ENCODE measurements at regions not wholly inside any gene's neighbourhood (a gene's known extent, or its start where the extent isn't known, plus 50 kb on each side); places are given as distances from the start of the nearest gene placed in this dataset.

DNA sequence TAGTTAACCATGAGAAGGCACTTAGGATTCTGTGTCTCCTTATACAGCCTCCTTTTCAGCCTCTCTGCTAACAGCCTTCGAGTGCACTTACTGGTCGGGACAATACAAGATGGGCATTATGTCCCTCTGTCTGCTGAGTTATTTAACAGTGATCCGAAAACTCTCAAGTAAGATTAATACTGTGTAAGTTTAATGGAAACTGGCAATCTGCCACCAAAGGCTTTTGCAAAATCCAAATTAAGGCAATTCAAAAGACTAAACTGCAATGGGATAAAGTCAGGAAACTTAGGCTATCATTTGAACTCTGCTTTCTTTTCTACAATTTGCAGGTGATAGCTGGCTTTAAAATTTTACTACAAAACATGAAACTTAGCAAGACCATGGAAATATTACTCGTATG, 477.8 kb downstream of the TFEC start:
- Histone ChIP-seq H3K4me1 (ENCODE audit: control insufficient read depth, insufficient read depth, low read length, poor library complexity, severe bottlenecking) (no peaks in the 10 kb centered on the region), H3K27me3 (replicated peaks; ENCODE audit: control insufficient read depth, insufficient read depth, low read length, poor library complexity, severe bottlenecking) (no peaks in the 10 kb centered on the region), H3K27ac (ENCODE audit: insufficient read depth, low read length, poor library complexity, severe bottlenecking) (no peak overlapping the region), H3K9me3 (ENCODE audit: control insufficient read depth, low read length) (no peaks in the 10 kb centered on the region), H3K4me3 (ENCODE audit: insufficient read depth, low read depth, low read length, poor library complexity, severe bottlenecking) (no peak overlapping the region), H3K36me3 (ENCODE audit: control insufficient read depth, insufficient read depth, low read length) (no peaks in the 10 kb centered on the region)
- no peak for DNase-seq

DNA sequence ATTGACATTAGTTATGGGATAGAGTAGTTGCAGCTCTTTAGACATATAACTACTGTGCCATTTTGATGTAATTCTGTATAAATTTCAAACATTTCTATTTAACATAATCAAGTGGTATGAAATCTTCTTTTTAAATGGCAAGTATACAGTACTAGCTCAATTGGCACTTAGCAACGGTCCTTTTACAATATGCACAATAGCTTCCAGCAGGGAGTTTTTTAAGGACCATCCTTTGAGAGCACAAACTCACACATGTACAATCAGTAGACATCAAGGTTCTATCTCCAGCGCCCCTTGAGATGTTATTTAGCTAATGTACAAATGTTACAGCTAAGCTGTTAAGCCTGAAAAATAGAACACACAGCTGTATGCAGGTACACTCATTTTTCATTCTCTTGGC, 480.7 kb downstream of the TFEC start:
- H3K27ac ChIP-seq (ENCODE audit: insufficient read depth, low read length, poor library complexity, severe bottlenecking) = no peak overlapping the region
- H3K36me3 ChIP-seq (ENCODE audit: control insufficient read depth, insufficient read depth, low read length) = no peaks in the 10 kb centered on the region
- no peaks in the 10 kb centered on the region for H3K4me1 ChIP-seq (ENCODE audit: control insufficient read depth, insufficient read depth, low read length, poor library complexity, severe bottlenecking)
- H3K4me3 ChIP-seq (ENCODE audit: insufficient read depth, low read depth, low read length, poor library complexity, severe bottlenecking) = no peak overlapping the region
- no peak for DNase-seq
- H3K27me3 ChIP-seq (replicated peaks; ENCODE audit: control insufficient read depth, insufficient read depth, low read length, poor library complexity, severe bottlenecking) = no peaks in the 10 kb centered on the region
- no peaks in the 10 kb centered on the region for H3K9me3 ChIP-seq (ENCODE audit: control insufficient read depth, low read length)

DNA sequence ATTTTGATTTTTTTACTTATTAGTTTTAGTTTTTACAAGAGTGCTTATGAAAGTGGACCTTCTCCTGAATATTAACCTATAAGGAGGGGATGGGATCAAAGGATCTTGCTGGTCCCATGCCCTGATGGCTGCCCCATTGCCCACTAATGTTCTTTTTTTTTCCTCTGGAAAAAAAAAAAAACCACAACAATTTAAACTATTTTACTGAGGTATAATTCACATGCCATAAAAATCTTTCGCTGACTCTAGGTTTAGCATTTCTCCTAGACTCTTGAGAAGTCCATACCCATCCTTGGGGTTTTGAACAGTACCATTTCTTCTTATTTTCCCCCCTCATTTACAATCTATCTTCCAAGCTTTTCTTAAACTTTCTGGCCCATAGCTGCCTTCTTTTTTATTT, 481.8 kb downstream of the TFEC start:
- H3K27ac ChIP-seq (ENCODE audit: insufficient read depth, low read length, poor library complexity, severe bottlenecking) = no peak overlapping the region
- H3K9me3 ChIP-seq (ENCODE audit: control insufficient read depth, low read length) = no peaks in the 10 kb centered on the region
- DNase-seq = no peak
- H3K27me3 ChIP-seq (replicated peaks; ENCODE audit: control insufficient read depth, insufficient read depth, low read length, poor library complexity, severe bottlenecking) = no peaks in the 10 kb centered on the region
- H3K4me1 ChIP-seq (ENCODE audit: control insufficient read depth, insufficient read depth, low read length, poor library complexity, severe bottlenecking) = no peaks in the 10 kb centered on the region
- no peak overlapping the region for H3K4me3 ChIP-seq (ENCODE audit: insufficient read depth, low read depth, low read length, poor library complexity, severe bottlenecking)
- H3K36me3 ChIP-seq (ENCODE audit: control insufficient read depth, insufficient read depth, low read length) = no peaks in the 10 kb centered on the region

DNA sequence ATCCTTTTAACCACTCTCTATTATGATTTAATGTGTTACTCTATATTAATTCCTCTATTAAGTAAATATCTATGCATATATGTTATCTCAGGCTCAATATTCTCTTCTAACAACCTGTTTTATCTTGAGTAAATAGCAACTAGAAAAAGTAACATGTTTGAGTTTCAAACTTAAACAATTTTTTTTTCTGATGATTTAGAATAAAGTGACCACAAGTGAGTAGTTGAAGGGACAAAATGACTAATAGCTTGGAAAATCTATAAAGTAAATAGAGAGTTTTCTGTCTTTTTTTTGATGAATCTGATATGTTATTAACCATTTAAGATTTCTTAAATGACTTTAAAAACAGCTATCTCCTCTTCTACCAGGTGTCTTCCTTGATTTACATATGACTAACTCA, 483.8 kb downstream of the TFEC start:
- Histone ChIP-seq H3K4me1 (ENCODE audit: control insufficient read depth, insufficient read depth, low read length, poor library complexity, severe bottlenecking) (no peaks in the 10 kb centered on the region), H3K9me3 (ENCODE audit: control insufficient read depth, low read length) (no peaks in the 10 kb centered on the region), H3K4me3 (ENCODE audit: insufficient read depth, low read depth, low read length, poor library complexity, severe bottlenecking) (no peak overlapping the region), H3K27me3 (replicated peaks; ENCODE audit: control insufficient read depth, insufficient read depth, low read length, poor library complexity, severe bottlenecking) (no peaks in the 10 kb centered on the region), H3K36me3 (ENCODE audit: control insufficient read depth, insufficient read depth, low read length) (no peaks in the 10 kb centered on the region), H3K27ac (ENCODE audit: insufficient read depth, low read length, poor library complexity, severe bottlenecking) (no peak overlapping the region)
- no peak for DNase-seq

DNA sequence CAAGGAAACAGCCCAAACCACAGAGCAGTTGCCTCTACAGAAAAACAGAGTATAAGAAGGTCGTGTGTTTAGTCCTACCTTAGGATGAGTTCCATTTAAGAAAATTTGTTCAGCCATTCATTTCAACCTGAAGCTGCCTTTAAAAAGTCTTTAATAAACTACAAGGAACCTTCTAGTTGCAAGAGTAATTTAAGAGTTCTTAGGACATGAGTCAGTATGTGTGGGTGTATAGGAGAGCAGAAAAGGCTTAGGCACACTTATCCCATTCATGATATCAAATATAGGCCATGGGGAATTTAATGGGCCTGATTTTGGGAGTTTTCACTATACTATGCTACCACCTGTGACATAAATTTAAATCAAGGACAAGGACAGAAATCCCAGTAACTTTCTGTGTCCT, 496.8 kb downstream of the TFEC start:
- Histone ChIP-seq H3K36me3 (ENCODE audit: control insufficient read depth, insufficient read depth, low read length) (no peaks in the 10 kb centered on the region), H3K27me3 (replicated peaks; ENCODE audit: control insufficient read depth, insufficient read depth, low read length, poor library complexity, severe bottlenecking) (no peaks in the 10 kb centered on the region), H3K4me3 (ENCODE audit: insufficient read depth, low read depth, low read length, poor library complexity, severe bottlenecking) (no peak overlapping the region), H3K27ac (ENCODE audit: insufficient read depth, low read length, poor library complexity, severe bottlenecking) (no peak overlapping the region), H3K4me1 (ENCODE audit: control insufficient read depth, insufficient read depth, low read length, poor library complexity, severe bottlenecking) (no peaks in the 10 kb centered on the region), H3K9me3 (ENCODE audit: control insufficient read depth, low read length) (no peaks in the 10 kb centered on the region)
- no peak for DNase-seq

DNA sequence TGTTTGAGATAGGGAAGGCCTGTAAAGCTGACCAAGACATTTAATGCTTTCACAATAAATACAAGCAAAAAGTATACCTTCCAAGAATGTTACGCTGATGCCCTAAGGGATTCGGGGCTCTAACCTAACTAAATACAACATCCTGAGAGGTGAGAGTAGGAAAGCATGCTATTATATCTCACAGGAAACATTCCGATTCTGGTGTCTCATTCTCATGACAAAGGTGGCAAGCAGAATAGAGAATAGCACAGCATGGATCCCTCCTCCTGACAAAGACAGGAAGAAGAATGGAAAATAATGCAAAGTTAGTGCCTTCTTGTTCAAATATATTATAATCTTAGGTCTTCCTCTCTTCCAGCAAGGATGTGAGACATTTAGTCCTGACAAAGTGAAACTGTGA, 504.3 kb downstream of the TFEC start:
- Histone ChIP-seq H3K4me3 (ENCODE audit: insufficient read depth, low read depth, low read length, poor library complexity, severe bottlenecking) (no peak overlapping the region), H3K9me3 (ENCODE audit: control insufficient read depth, low read length) (no peaks in the 10 kb centered on the region), H3K27me3 (replicated peaks; ENCODE audit: control insufficient read depth, insufficient read depth, low read length, poor library complexity, severe bottlenecking) (no peaks in the 10 kb centered on the region), H3K27ac (ENCODE audit: insufficient read depth, low read length, poor library complexity, severe bottlenecking) (no peak overlapping the region), H3K36me3 (ENCODE audit: control insufficient read depth, insufficient read depth, low read length) (no peaks in the 10 kb centered on the region), H3K4me1 (ENCODE audit: control insufficient read depth, insufficient read depth, low read length, poor library complexity, severe bottlenecking) (no peaks in the 10 kb centered on the region)
- no peak for DNase-seq

DNA sequence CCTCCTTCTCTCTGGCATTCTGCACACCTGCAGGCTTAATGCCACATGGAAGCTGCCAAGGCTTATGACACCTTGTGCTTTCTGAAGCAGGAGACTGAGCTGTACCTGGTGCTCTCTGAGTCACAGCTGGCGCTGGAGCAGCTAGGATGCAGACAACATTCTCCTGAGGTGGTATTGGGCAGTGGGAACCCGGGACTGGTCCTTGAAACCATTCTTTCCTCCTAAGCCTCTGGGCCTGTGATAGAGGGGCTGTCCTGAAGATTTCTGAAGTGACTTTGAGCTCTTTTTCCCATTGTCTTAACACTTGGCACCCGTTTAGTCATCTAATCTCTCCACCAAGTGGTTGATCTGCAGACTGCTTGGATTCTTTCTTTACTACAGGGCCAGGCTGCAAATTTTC, 508.4 kb downstream of the TFEC start:
- Histone ChIP-seq H3K9me3 (ENCODE audit: control insufficient read depth, low read length) (no peaks in the 10 kb centered on the region), H3K4me1 (ENCODE audit: control insufficient read depth, insufficient read depth, low read length, poor library complexity, severe bottlenecking) (no peaks in the 10 kb centered on the region), H3K36me3 (ENCODE audit: control insufficient read depth, insufficient read depth, low read length) (no peaks in the 10 kb centered on the region), H3K27ac (ENCODE audit: insufficient read depth, low read length, poor library complexity, severe bottlenecking) (no peak overlapping the region), H3K27me3 (replicated peaks; ENCODE audit: control insufficient read depth, insufficient read depth, low read length, poor library complexity, severe bottlenecking) (no peaks in the 10 kb centered on the region), H3K4me3 (ENCODE audit: insufficient read depth, low read depth, low read length, poor library complexity, severe bottlenecking) (no peak overlapping the region)
- DNase-seq = no peak

DNA sequence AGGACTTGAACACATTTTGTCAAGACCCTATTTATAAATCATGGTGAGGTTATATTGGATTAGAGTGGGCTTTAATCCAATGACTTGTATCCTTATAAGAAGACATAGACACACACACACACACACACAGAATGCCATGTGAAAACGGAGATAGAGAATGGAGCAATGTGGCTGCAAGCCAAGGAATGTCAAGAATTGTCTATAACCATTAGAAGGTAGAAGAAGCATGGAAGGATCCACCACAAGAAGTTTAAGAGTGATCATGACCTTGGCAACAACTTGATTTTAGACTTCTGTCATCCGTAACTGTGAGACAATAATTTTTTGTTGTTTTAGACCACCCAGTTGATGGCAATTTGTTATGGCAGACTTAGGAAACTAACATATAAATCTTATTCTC, 514.2 kb downstream of the TFEC start:
- H3K4me1 ChIP-seq (ENCODE audit: control insufficient read depth, insufficient read depth, low read length, poor library complexity, severe bottlenecking) = no peaks in the 10 kb centered on the region
- no peak for DNase-seq

DNA sequence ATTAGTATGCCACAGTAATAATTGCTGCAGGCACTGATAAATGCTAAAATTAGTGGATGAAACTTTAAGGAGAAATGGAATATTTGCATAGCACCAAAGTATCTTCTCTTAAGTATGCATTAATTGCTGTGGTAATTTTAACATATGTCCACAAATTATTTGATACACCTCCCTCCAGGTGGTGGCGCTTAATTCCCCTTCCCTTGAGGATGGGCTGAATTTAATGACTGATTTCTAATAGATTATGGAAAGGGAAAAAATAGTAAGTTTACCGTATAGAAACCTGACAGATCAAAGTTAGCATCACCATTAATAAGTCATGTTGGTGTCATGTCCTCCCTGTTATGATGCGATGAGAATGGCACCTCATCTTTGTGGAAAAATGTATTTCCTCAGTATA, 519.2 kb downstream of the TFEC start:
- no peaks in the 10 kb centered on the region for H3K27me3 ChIP-seq (replicated peaks; ENCODE audit: control insufficient read depth, insufficient read depth, low read length, poor library complexity, severe bottlenecking)
- no peaks in the 10 kb centered on the region for H3K36me3 ChIP-seq (ENCODE audit: control insufficient read depth, insufficient read depth, low read length)
- H3K27ac ChIP-seq (ENCODE audit: insufficient read depth, low read length, poor library complexity, severe bottlenecking) = no peak overlapping the region
- no peaks in the 10 kb centered on the region for H3K4me1 ChIP-seq (ENCODE audit: control insufficient read depth, insufficient read depth, low read length, poor library complexity, severe bottlenecking)
- H3K9me3 ChIP-seq (ENCODE audit: control insufficient read depth, low read length) = no peaks in the 10 kb centered on the region
- no peak overlapping the region for H3K4me3 ChIP-seq (ENCODE audit: insufficient read depth, low read depth, low read length, poor library complexity, severe bottlenecking)
- DNase-seq = no peak

More for the DNA sequence above, 514.2 kb downstream of the TFEC start:
- Histone ChIP-seq H3K36me3 (ENCODE audit: control insufficient read depth, insufficient read depth, low read length) (no peaks in the 10 kb centered on the region), H3K27me3 (replicated peaks; ENCODE audit: control insufficient read depth, insufficient read depth, low read length, poor library complexity, severe bottlenecking) (no peaks in the 10 kb centered on the region), H3K4me3 (ENCODE audit: insufficient read depth, low read depth, low read length, poor library complexity, severe bottlenecking) (no peak overlapping the region), H3K9me3 (ENCODE audit: control insufficient read depth, low read length) (no peaks in the 10 kb centered on the region), H3K27ac (ENCODE audit: insufficient read depth, low read length, poor library complexity, severe bottlenecking) (no peak overlapping the region)

DNA sequence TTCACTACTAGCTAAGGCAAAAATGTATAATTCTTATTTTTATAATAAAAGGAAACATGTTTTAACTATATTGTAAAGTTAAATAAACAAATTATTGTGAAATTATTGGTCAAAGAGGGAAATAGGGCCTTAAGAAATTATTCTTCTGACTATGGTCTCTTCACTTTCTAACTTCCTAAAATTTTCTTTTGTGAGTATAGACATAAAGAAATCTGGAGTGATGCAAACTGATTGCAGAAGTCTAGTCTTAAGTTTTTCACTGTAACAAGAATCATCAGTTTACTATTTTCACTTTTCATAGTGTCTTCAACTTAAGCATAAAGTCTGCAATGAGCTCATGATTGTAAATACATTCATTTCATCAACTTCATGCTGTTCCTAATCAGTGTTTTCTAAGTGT, 525.4 kb downstream of the TFEC start:
- H3K36me3 ChIP-seq (ENCODE audit: control insufficient read depth, insufficient read depth, low read length) = no peaks in the 10 kb centered on the region
- no peaks in the 10 kb centered on the region for H3K27me3 ChIP-seq (replicated peaks; ENCODE audit: control insufficient read depth, insufficient read depth, low read length, poor library complexity, severe bottlenecking)
- H3K9me3 ChIP-seq (ENCODE audit: control insufficient read depth, low read length) = no peaks in the 10 kb centered on the region
- DNase-seq = no peak
- no peaks in the 10 kb centered on the region for H3K4me1 ChIP-seq (ENCODE audit: control insufficient read depth, insufficient read depth, low read length, poor library complexity, severe bottlenecking)
- no peak overlapping the region for H3K27ac ChIP-seq (ENCODE audit: insufficient read depth, low read length, poor library complexity, severe bottlenecking)
- H3K4me3 ChIP-seq (ENCODE audit: insufficient read depth, low read depth, low read length, poor library complexity, severe bottlenecking) = no peak overlapping the region

DNA sequence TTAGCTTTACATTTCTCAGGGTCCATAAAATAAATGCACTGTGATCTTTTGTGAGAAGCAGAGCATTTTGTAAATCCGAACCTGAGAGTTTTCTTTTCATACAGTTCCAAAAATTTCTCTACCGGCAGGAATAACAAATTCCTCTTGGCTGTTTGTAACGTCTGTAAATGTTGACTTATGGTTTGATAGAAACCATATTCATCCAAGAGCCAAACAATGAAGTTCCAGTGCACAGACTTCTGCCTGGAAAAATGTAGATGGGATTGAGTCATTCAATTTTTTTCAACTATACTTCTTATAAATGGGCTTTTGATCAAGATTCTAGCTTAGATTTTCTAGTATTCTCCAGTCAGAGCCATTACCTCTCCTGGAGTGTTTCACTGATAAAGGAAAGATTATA, 530.6 kb downstream of the TFEC start:
- DNase-seq = no peak
- no peaks in the 10 kb centered on the region for H3K36me3 ChIP-seq (ENCODE audit: control insufficient read depth, insufficient read depth, low read length)
- H3K27ac ChIP-seq (ENCODE audit: insufficient read depth, low read length, poor library complexity, severe bottlenecking) = no peak overlapping the region
- H3K4me3 ChIP-seq (ENCODE audit: insufficient read depth, low read depth, low read length, poor library complexity, severe bottlenecking) = no peak overlapping the region
- no peaks in the 10 kb centered on the region for H3K9me3 ChIP-seq (ENCODE audit: control insufficient read depth, low read length)
- H3K27me3 ChIP-seq (replicated peaks; ENCODE audit: control insufficient read depth, insufficient read depth, low read length, poor library complexity, severe bottlenecking) = no peaks in the 10 kb centered on the region
- H3K4me1 ChIP-seq (ENCODE audit: control insufficient read depth, insufficient read depth, low read length, poor library complexity, severe bottlenecking) = no peaks in the 10 kb centered on the region
